ENCODE measurements at regions not wholly inside any gene's neighbourhood (a gene's known extent, or its start where the extent isn't known, plus 50 kb on each side); places are given as distances from the start of the nearest gene placed in this dataset.
A peak's percentile ranks its signal among the peaks of the same experiment; 100 is the strongest.

DNA sequence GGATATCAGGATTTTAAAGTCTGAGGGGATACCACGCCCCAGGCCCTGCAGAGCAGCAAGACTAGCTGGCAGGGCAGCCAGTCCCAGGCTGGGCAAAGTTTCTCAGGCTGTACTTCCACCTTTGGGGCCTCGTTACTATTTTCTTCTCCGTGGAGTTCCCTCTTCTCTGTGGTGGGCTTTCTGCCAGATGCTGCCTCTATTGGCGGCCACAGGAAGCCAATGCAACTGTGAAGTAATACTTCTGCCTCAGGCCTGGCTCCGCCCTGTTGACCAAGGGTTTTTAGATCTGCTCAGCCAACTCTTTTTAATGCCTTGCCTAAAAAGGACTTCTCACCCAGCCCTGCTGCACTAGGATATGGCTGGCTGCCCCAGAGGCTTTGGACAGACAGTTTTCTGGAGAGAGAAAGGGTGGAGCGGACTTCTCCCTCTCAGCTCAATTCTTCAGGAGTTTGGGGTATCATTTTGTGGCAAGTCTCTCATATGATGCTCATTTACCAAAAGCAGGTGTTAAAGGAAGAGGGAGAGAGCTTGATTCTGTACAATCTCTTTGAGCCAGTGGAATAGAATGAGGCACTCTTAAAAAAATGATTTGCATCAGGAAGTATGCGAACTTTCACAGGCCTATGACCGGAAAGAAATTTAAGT is 67.4 kb downstream of the HHEX start:
- H3K4me2 ChIP-seq (replicated peaks; ENCODE audit: extremely low read depth, low read length, poor library complexity, severe bottlenecking) = peak overlapping the region; percentile 70
- Mint-ChIP-seq H3K9me3 (peaks cover 0 to 4% (median 3%) of the 10 kb centered on the region in 7 donors), H3K4me3 (peak overlapping the region; percentile 72 to 90), H3K27ac (peak overlapping the region; percentile 82 to 98 (median 95)), H3K36me3 (peaks cover 0 to 4% of the 10 kb centered on the region in 2 donors), H3K27me3 (ENCODE audit: low read depth in 3 of 3) (peaks cover 0 to 3% (median 0%) of the 10 kb centered on the region in 3 donors), H3K4me1 (peaks cover 86% of the 10 kb centered on the region)
- TF ChIP-seq CTCF (IDR thresholded peaks at IDR 0.05) = no peak
- peaks cover 86 to 90% of the 10 kb centered on the region in 2 donors for H3K4me1 ChIP-seq (ENCODE audit: control insufficient read depth in 1 of 2, insufficient read depth in 2 of 2, low read length in 2 of 2)
- no peaks in the 10 kb centered on the region for H4K20me1 ChIP-seq (ENCODE audit: insufficient read depth, low read length)
- H2AFZ ChIP-seq (ENCODE audit: insufficient read depth, low read depth, low read length, poor library complexity, severe bottlenecking) = no peak overlapping the region
- H3K4me3 ChIP-seq (replicated peaks in 1 of 3; ENCODE audit: low read depth in 2 of 3, low read length in 3 of 3) = peak overlapping the region in 1 of 3 experiments; percentile 65
- no peaks in the 10 kb centered on the region for H3K79me2 ChIP-seq (ENCODE audit: insufficient read depth, low read length)
- H3K27me3 ChIP-seq (ENCODE audit: control insufficient read depth in 2 of 2, insufficient read depth in 2 of 2, low read length in 2 of 2) = no peaks in the 10 kb centered on the region
- H3K27ac ChIP-seq (ENCODE audit: low read depth in 1 of 2, low read length in 2 of 2) = peak overlapping the region; percentile 58 to 82
- intact Hi-C loops (cut with micrococcal nuclease) = loop anchor here (2.0 to 10.0 kb wide), 4 partner anchors 14 to 90 kb away; partner anchors contain the start of gene EXOC6 (in 1 of the 2)
- no peaks in the 10 kb centered on the region for H3K9me3 ChIP-seq (replicated peaks in 1 of 2; ENCODE audit: control insufficient read depth in 1 of 2, insufficient read depth in 1 of 2, low read length in 2 of 2)
- WGBS (ENCODE audit: insufficient coverage) = 0% methylated on average over 5 of the region's 8 CpGs
- DNase-seq = peak; percentile 84 to 95 (median 90)
- no peak overlapping the region for H3K9ac ChIP-seq (ENCODE audit: insufficient read depth, low read length, poor library complexity, severe bottlenecking)
- H3K36me3 ChIP-seq (replicated peaks in 1 of 2; ENCODE audit: control insufficient read depth in 1 of 2, insufficient read depth in 2 of 2, low read length in 2 of 2) = no peaks in the 10 kb centered on the region

GRCh38 chr10:92757711-92758104 is 68.0 kb downstream of the HHEX start:
- peaks cover 0 to 4% (median 3%) of the 10 kb centered on the region in 7 donors for H3K9me3 Mint-ChIP-seq
- no peak for TF ChIP-seq CTCF (IDR thresholded peaks at IDR 0.05)
- no CpG with 5 or more reads among the region's 3 CpGs for WGBS (ENCODE audit: insufficient coverage)
- no peak overlapping the region for H2AFZ ChIP-seq (ENCODE audit: insufficient read depth, low read depth, low read length, poor library complexity, severe bottlenecking)
- H3K4me2 ChIP-seq (replicated peaks; ENCODE audit: extremely low read depth, low read length, poor library complexity, severe bottlenecking) = peak overlapping the region; percentile 70
- peak overlapping the region; percentile 77 to 82 for H3K27ac ChIP-seq (ENCODE audit: low read depth in 1 of 2, low read length in 2 of 2)
- H3K36me3 Mint-ChIP-seq = peaks cover 0 to 4% of the 10 kb centered on the region in 2 donors
- H3K27me3 ChIP-seq (ENCODE audit: control insufficient read depth in 2 of 2, insufficient read depth in 2 of 2, low read length in 2 of 2) = no peaks in the 10 kb centered on the region
- H4K20me1 ChIP-seq (ENCODE audit: insufficient read depth, low read length) = no peaks in the 10 kb centered on the region
- DNase-seq = no peak
- no peaks in the 10 kb centered on the region for H3K36me3 ChIP-seq (replicated peaks in 1 of 2; ENCODE audit: control insufficient read depth in 1 of 2, insufficient read depth in 2 of 2, low read length in 2 of 2)
- peaks cover 86% of the 10 kb centered on the region for H3K4me1 Mint-ChIP-seq
- H3K27ac Mint-ChIP-seq = peak overlapping the region; percentile 82 to 98 (median 95)
- peaks cover 0 to 3% (median 0%) of the 10 kb centered on the region in 3 donors for H3K27me3 Mint-ChIP-seq (ENCODE audit: low read depth in 3 of 3)
- intact Hi-C loops (cut with micrococcal nuclease) = loop anchor here (2.0 to 10.0 kb wide), 4 partner anchors 15 to 90 kb away; partner anchors contain the start of gene EXOC6 (in 1 of the 2)
- H3K9ac ChIP-seq (ENCODE audit: insufficient read depth, low read length, poor library complexity, severe bottlenecking) = no peak overlapping the region
- H3K4me3 ChIP-seq (replicated peaks in 1 of 3; ENCODE audit: low read depth in 2 of 3, low read length in 3 of 3) = peak overlapping the region in 1 of 3 experiments; percentile 65
- peaks cover 87 to 91% of the 10 kb centered on the region in 2 donors for H3K4me1 ChIP-seq (ENCODE audit: control insufficient read depth in 1 of 2, insufficient read depth in 2 of 2, low read length in 2 of 2)
- no peaks in the 10 kb centered on the region for H3K9me3 ChIP-seq (replicated peaks in 1 of 2; ENCODE audit: control insufficient read depth in 1 of 2, insufficient read depth in 1 of 2, low read length in 2 of 2)
- no peaks in the 10 kb centered on the region for H3K79me2 ChIP-seq (ENCODE audit: insufficient read depth, low read length)
- peak overlapping the region; percentile 72 to 90 for H3K4me3 Mint-ChIP-seq

Data from CD14-positive monocyte (primary cell).